GM12872 (cell line): ENCODE measurements at regions not wholly inside any gene's neighbourhood (a gene's known extent, or its start where the extent isn't known, plus 50 kb on each side); places are given as distances from the start of the nearest gene placed in this dataset.

Source experiments
- TF ChIP-seq, protein P1 (sequence below): IDR thresholded peaks from 3 replicates; pipeline ENCODE4 v1.5.1; 2011; ENCODE audit warnings: low read depth, mild to moderate bottlenecking, low read length, moderate library complexity; ENCODE audit not compliant: insufficient read depth

DNA sequence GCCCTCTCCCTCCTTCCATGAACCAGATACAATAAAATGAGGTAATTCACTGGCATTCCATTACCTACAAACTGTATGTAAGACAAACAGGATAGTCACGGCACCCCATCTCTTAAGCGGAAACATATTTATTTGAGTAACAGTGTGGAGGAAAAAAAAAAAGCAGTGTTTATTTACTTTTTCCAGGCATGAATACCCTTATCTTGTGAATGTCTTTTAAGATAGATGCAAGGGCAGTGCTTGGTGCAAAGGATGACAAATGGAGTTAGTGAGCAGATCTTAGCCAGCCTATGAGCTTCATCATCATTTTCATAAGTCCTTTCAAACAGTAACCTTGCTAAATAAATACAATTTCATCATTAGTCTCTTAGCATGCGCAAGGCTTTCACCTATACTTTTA, 1661.8 kb upstream of the SPRY2 start:
- TF ChIP-seq, protein P1, sequence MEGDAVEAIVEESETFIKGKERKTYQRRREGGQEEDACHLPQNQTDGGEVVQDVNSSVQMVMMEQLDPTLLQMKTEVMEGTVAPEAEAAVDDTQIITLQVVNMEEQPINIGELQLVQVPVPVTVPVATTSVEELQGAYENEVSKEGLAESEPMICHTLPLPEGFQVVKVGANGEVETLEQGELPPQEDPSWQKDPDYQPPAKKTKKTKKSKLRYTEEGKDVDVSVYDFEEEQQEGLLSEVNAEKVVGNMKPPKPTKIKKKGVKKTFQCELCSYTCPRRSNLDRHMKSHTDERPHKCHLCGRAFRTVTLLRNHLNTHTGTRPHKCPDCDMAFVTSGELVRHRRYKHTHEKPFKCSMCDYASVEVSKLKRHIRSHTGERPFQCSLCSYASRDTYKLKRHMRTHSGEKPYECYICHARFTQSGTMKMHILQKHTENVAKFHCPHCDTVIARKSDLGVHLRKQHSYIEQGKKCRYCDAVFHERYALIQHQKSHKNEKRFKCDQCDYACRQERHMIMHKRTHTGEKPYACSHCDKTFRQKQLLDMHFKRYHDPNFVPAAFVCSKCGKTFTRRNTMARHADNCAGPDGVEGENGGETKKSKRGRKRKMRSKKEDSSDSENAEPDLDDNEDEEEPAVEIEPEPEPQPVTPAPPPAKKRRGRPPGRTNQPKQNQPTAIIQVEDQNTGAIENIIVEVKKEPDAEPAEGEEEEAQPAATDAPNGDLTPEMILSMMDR, result no peak

DNA sequence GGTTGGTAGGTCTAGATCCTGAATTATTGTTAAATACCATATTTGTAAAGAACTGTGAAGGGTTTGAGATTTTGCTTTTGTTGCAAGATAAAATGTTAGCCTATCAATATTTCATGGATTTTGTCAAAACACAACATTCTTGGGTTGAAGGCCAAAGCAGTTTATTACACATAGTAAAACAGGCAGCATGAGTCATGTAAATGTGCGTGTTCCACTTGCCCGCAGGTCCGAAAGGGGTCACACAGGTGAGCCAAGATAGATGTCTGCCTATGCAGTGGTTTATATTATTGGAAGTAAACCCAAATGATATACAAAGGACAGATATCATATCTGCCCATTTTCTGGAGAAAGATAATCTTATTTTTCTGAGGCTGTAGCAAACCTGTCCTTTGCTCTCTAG, 1654.4 kb upstream of the SPRY2 start:
- TF ChIP-seq, protein P1, result no peak

GRCh38 chr13:81990652-81991051, 1649.7 kb upstream of the SPRY2 start:
- TF ChIP-seq, protein P1, result no peak

DNA sequence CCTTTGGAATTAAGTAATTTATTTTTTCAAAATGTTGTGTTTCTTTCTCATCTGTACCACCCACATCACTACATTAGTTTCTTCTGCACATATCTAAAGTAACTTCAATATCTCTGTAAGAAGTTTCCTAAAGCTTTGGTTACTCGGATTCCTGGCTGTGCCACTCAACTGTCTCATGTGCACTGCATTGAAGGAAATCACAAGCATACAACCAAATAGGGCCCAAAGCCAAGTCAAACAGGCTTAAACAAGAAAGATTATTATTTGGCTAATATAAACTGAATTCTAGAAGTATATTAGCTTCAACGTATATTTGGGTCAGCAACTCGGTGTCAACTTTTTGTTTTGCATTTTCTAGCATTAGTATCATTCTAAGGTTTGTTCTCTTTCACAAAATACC, 1647.6 kb upstream of the SPRY2 start:
- TF ChIP-seq, protein P1, result no peak

- TF ChIP-seq, protein P1, result no peak
These were observed 1646.9 kb upstream of the SPRY2 start for GRCh38 chr13:81987677-81988357.

- TF ChIP-seq, protein P1, result no peak
These were observed 1646.2 kb upstream of the SPRY2 start for GRCh38 chr13:81987159-81987558.

DNA sequence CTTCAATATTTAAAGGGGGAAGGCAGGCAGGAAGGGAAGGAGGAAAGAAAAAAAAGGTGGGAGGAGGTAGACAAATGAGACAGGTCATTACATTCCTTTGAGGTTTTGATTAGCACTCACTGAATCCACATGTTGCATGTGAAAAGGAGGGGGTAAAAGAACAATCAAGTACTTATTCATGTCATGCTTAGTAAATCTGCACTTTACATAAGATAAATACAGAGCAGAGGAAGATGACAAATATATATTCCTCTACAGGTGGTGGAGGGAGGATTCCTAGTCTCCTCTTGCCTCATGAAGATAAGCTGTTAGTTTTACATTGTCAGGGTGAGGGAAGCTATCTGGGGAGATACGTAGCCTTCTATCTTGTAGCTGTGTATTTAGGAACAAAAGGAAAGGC, 1645.4 kb upstream of the SPRY2 start:
- TF ChIP-seq, protein P1, result no peak
